Fibroblast of lung (primary cell): ENCODE measurements at regions not wholly inside any gene's neighbourhood (a gene's known extent, or its start where the extent isn't known, plus 50 kb on each side); places are given as distances from the start of the nearest gene placed in this dataset.

ENCODE experiments used
- CTCF ChIP-seq, 2 donors: IDR thresholded peaks in 1 of 2; conservative IDR thresholded peaks in 1 of 2; 1 replicate in 1 of 2; 2 replicates in 1 of 2; pipeline ENCODE4 v1.5.1; 2011 to 2012; ENCODE audit warnings: low read length in 2 of 2, control low read depth in 1 of 2, inconsistent platforms in 1 of 2, low read depth in 1 of 2, mild to moderate bottlenecking in 1 of 2
- EZH2 ChIP-seq: IDR thresholded peaks from 2 replicates; pipeline ENCODE4 v1.5.1; 2012; ENCODE audit warnings: low read length, control low read depth, mild to moderate bottlenecking; ENCODE audit errors: missing control alignments

- TF ChIP-seq CTCF (conservative IDR thresholded peaks at IDR 0.05 in 1 of 2, IDR thresholded peaks at IDR 0.05 in 1 of 2; ENCODE audit: low read depth in 1 of 2, low read length in 2 of 2) = no peak
- TF ChIP-seq EZH2 = no peak
These were observed 366.0 kb upstream of the TBL1XR1 start for GRCh38 chr3:177563243-177563780.
